Choroid plexus epithelial cell (primary cell): ENCODE measurements at regions not wholly inside any gene's neighbourhood (a gene's known extent, or its start where the extent isn't known, plus 50 kb on each side); places are given as distances from the start of the nearest gene placed in this dataset.

ENCODE experiments used
- DNase-seq: peaks from one replicate; pipeline ENCODE4 v3.0.0-alpha.2; 2010; ENCODE audit warnings: low read depth
- H3K4me3 ChIP-seq: 2 replicates; pipeline ENCODE4 v1.5.1; 2011; ENCODE audit warnings: low read depth, mild to moderate bottlenecking, control low read depth, low read length, moderate library complexity
- TF ChIP-seq, protein P1 (sequence below): conservative IDR thresholded peaks from 2 replicates; pipeline ENCODE4 v1.5.1; 2011; ENCODE audit warnings: low read depth, mild to moderate bottlenecking, control low read depth, inconsistent platforms, low read length, moderate library complexity

DNA sequence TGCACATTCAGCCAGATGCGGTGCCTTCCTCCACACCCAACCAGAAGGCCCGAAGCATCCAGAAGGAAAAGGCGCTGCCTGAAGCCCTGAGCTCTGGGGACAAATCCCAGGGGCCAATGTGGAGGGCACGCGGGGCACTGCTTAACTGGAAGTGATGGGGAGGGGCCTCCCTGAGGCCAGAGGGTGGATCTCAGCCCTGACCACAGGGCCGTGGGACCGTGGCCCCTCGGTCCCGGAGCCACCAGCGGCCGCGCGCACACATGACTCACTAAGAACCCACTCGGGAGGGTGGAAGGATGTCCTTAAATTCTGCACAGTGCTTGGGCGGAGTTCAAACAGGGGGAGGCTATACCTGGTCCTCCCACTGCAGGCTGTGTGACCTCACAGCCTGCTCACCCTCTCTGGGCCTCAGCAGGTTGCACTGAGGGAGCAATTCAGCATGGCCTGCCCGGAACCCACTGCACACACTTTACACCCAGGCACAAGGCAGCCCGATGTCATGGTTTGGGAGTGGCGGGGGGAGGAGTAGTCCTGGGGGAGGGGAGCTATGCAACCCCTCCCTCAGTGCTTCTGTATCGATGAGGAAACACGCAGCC lies 89.5 kb downstream of the RFLNA start:
- DNase-seq = no peak
- H3K4me3 ChIP-seq = no peak overlapping the region
- TF ChIP-seq, protein P1, sequence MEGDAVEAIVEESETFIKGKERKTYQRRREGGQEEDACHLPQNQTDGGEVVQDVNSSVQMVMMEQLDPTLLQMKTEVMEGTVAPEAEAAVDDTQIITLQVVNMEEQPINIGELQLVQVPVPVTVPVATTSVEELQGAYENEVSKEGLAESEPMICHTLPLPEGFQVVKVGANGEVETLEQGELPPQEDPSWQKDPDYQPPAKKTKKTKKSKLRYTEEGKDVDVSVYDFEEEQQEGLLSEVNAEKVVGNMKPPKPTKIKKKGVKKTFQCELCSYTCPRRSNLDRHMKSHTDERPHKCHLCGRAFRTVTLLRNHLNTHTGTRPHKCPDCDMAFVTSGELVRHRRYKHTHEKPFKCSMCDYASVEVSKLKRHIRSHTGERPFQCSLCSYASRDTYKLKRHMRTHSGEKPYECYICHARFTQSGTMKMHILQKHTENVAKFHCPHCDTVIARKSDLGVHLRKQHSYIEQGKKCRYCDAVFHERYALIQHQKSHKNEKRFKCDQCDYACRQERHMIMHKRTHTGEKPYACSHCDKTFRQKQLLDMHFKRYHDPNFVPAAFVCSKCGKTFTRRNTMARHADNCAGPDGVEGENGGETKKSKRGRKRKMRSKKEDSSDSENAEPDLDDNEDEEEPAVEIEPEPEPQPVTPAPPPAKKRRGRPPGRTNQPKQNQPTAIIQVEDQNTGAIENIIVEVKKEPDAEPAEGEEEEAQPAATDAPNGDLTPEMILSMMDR = no peak

DNA sequence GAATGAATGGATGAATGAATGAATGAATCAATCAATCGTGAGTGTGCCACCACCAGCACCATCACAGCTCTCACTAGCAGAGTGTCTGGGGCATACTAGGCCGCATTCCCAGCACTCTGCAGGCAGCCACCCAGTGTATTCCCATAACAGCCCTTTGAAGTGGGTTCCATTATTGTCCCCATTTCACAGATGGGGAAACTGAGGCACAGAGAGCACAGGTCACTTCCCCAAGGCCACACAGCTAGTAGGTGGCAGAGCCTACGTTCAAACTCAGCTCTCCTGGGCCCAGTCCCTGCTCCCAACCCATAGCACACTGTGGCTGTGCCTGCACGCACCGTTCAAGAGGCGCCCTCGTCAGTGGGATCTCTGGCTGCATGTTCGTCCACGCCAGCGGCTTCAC lies 88.1 kb downstream of the RFLNA start:
- TF ChIP-seq, protein P1 = no peak
- no peak for DNase-seq

DNA sequence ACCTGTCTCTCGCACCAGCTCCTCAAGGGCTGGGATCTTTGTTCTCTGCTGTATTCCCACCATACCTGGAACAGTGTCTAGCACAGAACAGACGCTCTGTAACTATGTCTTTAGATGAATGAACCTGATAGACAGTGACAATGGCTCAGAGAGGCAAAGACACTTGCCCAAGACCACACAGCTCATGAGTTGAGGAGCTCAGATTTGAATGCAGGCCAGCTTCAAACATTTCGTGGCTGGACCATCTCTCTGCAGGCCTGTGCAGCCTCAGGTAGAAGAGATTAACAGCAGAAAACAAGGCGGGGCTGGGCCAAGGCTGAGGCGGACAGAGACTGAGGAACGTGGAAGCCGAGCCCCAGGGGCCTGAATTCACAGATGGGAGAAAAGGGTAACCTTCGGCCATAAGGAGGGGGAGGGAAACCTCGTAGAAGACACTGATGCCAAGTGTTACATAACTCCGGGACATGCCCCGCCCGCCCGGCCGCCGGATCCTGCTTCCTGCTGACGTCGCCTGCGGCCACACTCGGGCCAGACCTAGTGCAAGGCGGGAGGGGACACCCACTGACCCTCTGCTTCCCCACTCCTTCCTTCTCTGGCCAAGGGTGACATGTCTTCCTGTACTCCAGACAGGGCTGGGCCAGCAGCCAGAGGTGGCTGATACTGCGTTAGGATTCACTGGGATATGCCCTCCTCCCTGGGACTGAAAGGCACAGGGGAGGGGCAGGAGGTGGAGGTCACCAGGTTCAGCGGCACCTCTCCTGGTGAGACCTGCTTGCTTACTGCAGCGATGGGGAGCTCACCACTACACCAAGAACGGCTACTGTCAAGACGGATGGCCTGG lies 86.8 kb downstream of the RFLNA start:
- TF ChIP-seq, protein P1 = no peak
- peak; percentile 87 for DNase-seq
- H3K4me3 ChIP-seq = no peak overlapping the region

More for the DNA sequence above, 88.1 kb downstream of the RFLNA start:
- H3K4me3 ChIP-seq = no peak overlapping the region

DNA sequence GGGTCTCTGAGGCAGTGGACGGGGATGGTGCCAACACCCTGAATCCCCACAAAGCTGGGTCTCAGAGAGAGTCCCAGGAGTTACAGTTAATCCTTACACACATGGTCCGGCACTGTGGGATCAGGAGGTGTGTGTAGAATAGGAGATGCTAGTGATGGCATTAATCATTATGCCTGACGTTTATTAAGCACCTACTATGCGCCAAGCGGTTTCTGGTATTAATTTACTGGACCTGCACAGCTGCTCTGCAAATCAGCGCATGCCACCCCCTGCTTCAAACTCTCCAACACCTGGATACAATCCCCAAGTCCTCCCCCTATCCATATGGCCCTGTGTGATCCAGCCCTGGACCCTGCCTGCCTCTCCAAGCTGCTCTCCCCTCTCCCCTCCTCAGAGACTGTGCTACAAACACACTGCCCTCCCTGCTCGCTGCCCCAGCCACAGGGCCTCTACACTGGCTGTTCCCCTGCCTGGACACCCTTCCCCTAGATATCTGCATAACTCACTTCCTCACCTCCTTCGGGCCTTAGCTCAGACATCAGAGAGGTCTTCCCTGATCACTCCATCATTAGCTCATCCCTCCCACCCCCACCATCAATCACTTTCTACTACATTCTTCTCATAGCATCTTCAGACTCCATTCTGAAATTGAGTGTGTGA lies 86.0 kb downstream of the RFLNA start:
- TF ChIP-seq, protein P1 = no peak
- no peak for DNase-seq
- no peak overlapping the region for H3K4me3 ChIP-seq

DNA sequence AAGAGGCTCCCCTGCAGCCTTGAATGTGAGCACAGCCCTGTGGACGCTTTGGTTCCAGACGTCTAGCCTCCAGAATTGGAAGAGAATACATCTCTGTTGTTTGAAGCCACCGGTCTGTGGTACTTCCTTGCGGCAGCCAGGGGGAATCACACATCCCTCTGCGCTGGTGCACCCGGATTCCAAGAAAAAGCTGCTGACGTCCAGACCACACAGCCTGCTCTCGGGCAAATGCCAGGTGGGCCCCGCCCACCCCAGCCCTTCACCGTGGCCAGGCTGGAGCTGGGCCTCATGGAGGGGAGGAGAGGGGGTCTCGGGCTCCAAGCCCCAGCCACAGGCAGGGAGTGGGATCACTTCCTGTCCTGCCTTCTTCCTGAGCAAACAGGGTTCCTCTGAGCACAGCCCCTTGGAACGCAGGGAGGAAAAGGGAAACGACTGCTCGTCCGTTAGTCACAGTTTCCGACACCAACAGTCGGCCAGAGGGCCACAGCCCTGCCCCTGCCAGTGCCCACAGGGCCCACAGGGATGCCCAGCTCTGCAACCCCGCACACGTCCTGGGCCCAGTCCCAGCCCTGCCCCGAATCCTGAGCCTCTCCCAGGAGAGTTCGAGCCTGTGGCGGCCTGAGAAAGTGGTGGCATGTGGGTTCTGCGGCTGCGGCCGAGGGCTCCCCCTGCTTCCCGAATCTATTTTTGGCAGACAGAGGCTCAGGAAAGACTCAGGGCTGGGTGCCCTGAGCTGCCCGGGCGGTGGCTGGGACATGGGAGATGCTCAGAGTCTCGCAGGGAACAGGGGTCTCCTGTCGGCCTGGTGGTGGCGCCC lies 85.3 kb downstream of the RFLNA start:
- no peak overlapping the region for H3K4me3 ChIP-seq

DNA sequence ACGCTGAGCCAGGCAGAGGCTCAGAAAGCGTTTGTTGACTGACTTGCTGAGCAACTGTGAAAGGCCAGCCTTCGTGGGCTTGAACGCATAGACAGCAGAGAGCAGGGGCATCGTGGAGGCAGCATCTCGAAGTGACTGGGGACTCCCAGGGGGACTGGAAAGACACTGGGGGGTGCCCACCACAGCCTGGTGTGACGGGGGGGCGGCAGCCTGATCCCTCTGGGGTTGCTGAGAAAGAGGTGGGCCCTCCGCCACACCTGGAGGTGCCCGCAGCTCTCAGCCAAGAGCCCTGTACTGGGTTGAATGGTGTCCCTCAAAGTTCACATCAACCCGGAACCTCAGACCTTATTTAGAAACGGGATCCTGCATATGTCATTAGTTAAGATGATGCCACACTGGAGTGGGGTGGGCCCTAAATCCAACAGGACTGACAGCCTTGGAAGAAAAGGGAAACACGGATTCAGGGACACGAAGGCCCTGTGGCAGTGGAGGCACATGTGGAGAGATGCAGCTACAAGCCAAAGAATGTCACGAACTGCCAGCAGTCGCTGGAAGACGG lies 84.6 kb downstream of the RFLNA start:
- TF ChIP-seq, protein P1 = no peak
- no peak overlapping the region for H3K4me3 ChIP-seq
- DNase-seq = no peak

More for the DNA sequence above, 85.3 kb downstream of the RFLNA start:
- peak; percentile 89 for DNase-seq
- TF ChIP-seq, protein P1 = peak; percentile 76
